ENCODE measurements at regions not wholly inside any gene's neighbourhood (a gene's known extent, or its start where the extent isn't known, plus 50 kb on each side); places are given as distances from the start of the nearest gene placed in this dataset.
"Not testable (repeated sequence)": the region's sequence is repeated elsewhere in the genome, so short reads cannot be mapped to it uniquely, and the experiment has no call there.

- DNase-seq: no peak
These were observed 430.9 kb upstream of the HNRNPA3 start for GRCh38 chr2:176781570-176782217.

GRCh38 chr2:176784633-176785200, 427.9 kb upstream of the HNRNPA3 start:
- DNase-seq: no peak

- no peak for DNase-seq
These were observed 422.8 kb upstream of the HNRNPA3 start for GRCh38 chr2:176789751-176790150.

GRCh38 chr2:176790468-176790867, 422.1 kb upstream of the HNRNPA3 start:
- DNase-seq: no peak

GRCh38 chr2:176793792-176794191, 418.8 kb upstream of the HNRNPA3 start:
- DNase-seq: no peak

GRCh38 chr2:176794392-176794791, 418.2 kb upstream of the HNRNPA3 start:
- DNase-seq: no peak

- DNase-seq: no peak
These were observed 416.8 kb upstream of the HNRNPA3 start for GRCh38 chr2:176795823-176796222.

- DNase-seq: not testable (repeated sequence)
These were observed 415.9 kb upstream of the HNRNPA3 start for GRCh38 chr2:176796677-176797076.

GRCh38 chr2:176804392-176804791, 408.2 kb upstream of the HNRNPA3 start:
- DNase-seq: no peak

- no peak for DNase-seq
These were observed 407.2 kb upstream of the HNRNPA3 start for GRCh38 chr2:176805345-176805744.

GRCh38 chr2:176812246-176812775, 400.3 kb upstream of the HNRNPA3 start:
- no peak for DNase-seq

GRCh38 chr2:176813156-176813555, 399.4 kb upstream of the HNRNPA3 start:
- no peak for DNase-seq

GRCh38 chr2:176813621-176814049, 399.0 kb upstream of the HNRNPA3 start:
- DNase-seq: no peak

- no peak for DNase-seq
These were observed 398.3 kb upstream of the HNRNPA3 start for GRCh38 chr2:176814274-176814673.

GRCh38 chr2:176814740-176815367, 397.7 kb upstream of the HNRNPA3 start:
- DNase-seq: no peak

- DNase-seq: no peak
These were observed 395.5 kb upstream of the HNRNPA3 start for GRCh38 chr2:176817061-176817565.

GRCh38 chr2:176818076-176818475, 394.5 kb upstream of the HNRNPA3 start:
- DNase-seq: no peak

- no peak for DNase-seq
These were observed 394.0 kb upstream of the HNRNPA3 start for GRCh38 chr2:176818617-176819016.

GRCh38 chr2:176819306-176819705, 393.3 kb upstream of the HNRNPA3 start:
- no peak for DNase-seq

GRCh38 chr2:176820371-176820932, 392.1 kb upstream of the HNRNPA3 start:
- no peak for DNase-seq

- no peak for DNase-seq
These were observed 391.2 kb upstream of the HNRNPA3 start for GRCh38 chr2:176821350-176821749.

- no peak for DNase-seq
These were observed 390.5 kb upstream of the HNRNPA3 start for GRCh38 chr2:176822060-176822459.

GRCh38 chr2:176826356-176826755, 386.2 kb upstream of the HNRNPA3 start:
- no peak for DNase-seq
